CD4-positive, alpha-beta T cell treated with Interferon gamma for 1 hour (primary cell): ENCODE measurements at regions not wholly inside any gene's neighbourhood (a gene's known extent, or its start where the extent isn't known, plus 50 kb on each side); places are given as distances from the start of the nearest gene placed in this dataset.

Experiments
- DNase-seq: peaks from one replicate; pipeline ENCODE4 v3.0.0-alpha.2; 2020

DNA sequence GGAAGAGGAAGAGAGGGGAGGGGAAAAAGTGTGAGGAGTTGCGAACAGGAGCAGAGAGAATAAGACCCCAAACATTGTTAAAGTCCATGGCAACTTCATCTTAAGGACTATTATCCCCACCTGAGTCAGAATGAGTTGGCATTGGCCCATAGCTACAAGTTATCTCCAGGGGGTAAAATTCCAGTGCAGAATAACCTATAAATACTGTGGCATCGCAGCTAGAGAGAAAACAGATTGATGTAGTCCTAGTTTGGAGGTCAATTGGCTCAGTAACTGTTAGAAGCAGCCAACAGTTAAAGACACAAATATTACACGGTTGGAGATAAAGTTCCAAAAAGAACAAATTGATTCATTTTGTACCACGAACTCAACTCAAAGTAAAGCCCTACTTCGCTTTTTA, 313.9 kb upstream of the CCDC54 start:
- no peak for DNase-seq

DNA sequence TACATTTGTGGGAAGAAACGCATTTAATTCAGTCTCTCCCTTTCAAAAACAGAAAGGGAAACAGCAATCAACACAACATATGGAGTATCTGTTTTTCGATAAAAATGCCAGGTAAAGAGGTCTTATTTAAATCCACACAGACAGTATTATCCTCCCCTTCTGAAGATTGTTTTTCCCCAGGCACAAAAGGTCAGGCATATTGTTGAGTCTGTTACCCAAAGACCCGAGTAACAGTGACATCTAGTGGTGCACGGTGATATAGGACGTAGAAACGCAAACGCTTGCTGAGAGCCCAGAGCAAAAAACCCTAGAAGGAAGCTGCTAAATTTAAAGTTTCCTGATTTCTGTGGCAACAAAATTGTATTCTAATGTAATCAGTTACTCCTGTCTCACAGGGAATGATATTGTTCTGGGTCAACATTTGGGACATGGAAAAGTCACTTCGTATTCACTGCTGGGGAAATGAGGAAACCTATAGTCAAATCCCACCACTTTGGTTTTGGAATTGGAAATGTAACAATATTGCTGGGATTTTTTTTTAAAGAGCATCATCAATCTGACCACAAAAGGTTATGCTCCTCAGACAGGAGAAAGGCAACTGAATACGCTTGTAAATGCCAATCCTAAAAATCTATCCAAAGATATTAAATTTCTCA, 312.7 kb upstream of the CCDC54 start:
- no peak for DNase-seq

DNA sequence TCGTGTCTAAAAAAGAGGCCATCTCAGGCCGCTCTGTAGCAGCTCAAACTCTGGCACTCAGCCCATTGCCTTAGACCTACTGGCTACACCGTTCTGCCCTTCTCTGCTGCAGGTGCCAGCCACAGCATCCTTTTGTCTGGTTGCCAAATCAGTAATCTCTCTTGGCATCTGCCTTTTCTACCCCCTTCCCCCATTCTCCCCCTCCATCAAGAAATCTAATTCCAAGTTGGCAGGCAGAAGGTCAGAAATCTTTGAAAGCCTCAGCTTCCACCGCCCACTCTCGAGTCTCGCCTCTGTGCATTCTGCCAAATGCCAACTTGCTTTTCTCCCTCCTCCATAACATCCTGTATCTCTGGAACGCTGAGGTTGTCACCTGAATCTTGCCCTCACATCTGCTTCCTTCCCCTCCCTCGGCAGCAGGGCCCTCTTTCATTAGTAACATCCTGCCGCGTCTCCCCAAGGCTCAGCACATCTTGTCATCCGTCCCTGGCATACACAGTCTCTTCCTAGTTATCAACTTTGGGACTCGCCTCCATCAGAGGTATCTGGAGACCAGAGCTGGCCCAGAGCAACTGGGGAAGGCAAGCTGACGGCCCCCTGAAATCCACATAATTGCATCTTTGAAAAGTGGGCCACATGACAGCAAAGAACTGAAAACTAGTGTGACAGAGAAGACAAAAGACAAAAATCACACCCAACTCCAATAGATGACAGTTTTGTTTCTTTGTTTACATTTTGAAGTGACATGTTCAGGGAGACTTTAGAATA, 312.0 kb upstream of the CCDC54 start:
- DNase-seq = no peak

DNA sequence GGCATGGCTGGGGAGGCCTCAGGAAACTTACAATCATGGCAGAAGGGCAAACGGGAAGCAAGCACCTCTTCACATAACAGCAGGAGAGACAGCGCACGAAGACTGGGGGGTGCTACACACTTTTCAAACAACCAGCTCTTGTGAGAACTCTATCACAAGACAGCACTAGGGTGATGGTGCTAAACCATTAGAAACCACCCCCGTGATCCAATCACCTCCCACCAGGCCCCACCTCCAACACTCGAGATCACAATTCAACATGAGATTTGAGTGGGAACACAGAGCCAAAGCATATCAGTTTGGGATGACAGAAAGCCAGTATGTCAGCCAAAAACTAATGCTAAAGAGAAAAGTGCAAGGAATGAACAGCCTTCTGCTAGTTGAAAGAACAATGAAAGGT, 309.8 kb upstream of the CCDC54 start:
- DNase-seq = no peak

DNA sequence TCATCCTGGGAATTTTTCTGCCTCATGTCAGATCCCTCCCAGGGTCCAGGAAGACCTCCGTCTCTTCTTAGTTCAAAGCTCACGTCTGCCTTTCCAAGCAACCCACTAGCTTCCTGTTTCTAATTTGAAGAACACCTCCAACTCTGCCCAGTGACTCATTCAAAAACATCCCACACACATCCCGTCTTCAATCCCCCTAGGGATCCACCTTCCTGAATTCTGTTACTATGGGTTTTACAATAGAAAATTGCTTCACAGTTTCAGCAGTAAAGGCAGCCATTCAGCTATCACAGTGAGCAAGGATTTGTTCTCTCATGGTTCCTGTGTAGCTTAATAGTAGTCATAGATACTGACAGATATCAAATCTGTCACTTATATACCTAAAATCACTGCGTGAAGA, 308.3 kb upstream of the CCDC54 start:
- no peak for DNase-seq

DNA sequence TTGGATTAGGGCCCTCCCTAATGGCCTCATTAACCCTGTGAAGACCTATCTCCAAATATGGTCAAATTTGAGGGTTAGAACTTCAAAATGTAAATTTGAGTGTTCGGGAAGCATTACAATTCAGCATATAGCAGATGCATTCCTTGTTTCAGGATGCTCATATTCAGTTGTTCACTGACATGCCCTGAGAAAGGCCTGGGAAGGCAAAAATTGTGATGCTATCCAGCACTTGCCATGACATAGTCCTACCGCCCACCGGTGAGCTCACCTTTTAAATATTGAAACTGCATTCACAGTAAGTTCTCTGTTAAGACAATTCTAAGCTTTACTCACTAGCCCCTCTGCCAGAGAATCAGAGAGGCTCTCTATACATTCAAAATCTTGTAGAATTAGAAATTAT, 300.3 kb upstream of the CCDC54 start:
- no peak for DNase-seq

DNA sequence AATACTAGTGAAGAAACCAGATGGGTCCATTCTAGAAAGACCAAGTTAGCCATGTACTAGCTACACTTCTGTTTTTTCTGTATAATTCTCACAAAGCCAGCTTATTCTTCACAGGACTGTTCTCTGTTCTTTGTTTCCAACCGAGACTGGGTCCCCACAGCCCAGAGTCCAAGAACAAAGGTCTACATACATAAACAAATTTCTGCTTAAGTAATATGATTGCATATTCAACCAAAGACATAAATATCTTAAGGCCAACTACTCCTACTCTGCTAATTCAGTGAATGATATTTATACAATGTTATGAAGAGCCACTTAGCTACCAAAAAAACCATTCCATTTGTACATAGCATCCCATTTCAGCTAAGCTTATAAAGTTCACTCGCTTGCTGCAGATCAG, 299.8 kb upstream of the CCDC54 start:
- DNase-seq = no peak

DNA sequence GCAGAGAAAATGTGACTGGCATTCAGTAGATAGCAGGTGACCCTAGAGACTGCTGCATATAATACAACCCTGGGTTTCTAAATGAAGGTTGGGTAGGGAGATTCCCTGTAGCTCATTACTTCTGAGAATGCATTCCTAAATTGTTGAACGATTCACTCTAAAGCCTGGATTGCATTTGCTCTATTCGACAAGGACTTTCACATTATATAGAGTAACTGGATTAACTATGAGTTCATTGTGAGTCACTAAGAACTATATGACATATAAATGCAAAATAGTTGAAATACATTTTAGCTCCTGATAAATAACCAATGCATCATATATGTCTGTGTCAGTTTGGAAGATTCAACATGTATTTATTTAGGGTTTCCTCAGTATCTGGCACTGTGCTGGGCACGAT, 294.7 kb upstream of the CCDC54 start:
- no peak for DNase-seq

DNA sequence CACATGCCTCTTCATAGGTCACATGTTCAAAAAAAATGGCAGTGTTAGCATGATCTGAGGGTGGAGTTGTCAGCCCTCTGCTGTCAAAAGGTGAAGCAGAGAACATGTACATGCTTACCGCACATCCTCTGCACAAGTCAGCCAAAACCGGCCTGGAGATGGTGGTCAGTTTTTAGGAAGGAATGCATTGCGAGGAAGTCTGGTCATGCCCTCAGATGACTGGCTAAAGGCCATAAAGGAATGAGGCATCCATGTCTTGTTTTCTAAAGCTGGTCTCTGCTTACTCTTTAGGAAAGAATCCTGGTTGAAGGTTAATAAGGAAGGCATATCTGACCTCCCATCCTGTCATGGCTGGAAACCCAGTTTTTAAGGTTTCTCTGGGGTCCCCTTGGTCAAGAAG, 292.0 kb upstream of the CCDC54 start:
- no peak for DNase-seq

DNA sequence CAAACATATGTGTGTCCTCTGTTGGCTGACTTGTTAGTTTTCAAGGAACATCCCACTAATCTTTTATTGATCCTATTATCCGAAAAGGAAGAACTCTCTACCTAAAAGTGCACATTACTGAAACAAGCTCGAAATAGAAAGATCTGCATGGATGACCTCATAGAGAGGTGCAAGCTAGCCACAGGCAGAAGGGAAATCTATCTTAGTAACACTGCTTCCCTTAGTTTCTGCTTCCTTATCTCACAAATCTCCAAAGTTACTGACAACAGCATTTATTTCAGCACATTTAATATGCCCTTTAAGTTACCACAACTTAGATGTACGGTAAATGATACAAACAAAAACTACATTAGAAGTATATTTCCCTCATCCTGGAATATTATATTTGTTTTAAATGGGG, 285.1 kb upstream of the CCDC54 start:
- DNase-seq = no peak

DNA sequence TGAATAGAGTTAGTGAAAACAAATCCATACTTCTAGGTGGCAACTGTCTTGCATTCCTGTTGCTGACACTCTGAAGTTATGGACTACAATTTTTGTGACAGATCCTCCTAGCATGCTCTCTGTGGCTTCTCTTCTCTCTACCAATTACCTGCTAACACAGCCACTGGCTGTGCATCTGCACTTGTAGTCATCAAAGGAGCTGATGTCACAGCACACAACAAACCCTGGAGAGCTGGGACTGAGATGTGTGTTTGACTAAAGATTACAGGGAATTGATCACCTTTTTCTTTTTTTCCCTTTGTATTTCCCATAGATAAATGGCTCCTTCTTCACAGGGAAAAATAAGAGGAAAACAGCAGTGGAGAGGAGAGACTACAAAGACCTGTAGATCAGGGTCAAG, 278.4 kb upstream of the CCDC54 start:
- DNase-seq = no peak

DNA sequence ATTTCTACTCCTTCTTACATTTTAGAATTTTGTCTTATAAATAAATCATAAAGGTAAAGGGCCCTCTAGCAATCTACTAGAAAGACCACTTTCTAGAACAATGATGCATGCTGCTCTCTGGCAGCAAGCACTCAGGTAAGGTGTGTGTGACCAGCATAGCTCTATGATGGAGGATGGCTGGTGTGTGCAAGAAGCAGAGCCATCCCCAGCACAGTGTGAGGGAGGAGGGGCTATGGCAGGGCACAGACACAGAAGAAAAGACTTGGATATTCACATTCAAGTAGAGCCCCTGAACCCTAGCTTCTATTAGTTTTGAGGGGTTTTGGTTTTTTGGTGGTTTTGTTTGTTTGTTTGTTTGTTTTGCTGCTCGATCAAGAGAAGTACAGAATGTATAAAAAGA, 277.1 kb upstream of the CCDC54 start:
- no peak for DNase-seq

DNA sequence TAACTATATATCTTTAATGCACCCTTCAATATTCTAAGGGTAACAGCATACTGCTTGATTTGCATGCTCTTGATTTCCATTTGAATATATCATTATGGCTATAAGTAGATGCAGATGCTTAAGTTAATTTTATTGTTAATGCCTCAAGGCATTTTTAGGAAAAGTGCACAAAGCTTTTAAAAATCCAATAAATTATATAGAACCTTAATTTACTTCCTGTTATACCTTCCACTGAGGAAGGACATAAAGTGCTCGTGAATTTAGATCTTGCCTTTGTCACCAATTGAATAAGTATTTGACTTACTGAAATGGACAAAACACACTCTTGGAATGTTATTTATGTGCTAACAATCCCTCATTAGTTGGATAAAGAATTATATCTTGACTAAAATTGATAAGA, 276.7 kb upstream of the CCDC54 start:
- DNase-seq = no peak

DNA sequence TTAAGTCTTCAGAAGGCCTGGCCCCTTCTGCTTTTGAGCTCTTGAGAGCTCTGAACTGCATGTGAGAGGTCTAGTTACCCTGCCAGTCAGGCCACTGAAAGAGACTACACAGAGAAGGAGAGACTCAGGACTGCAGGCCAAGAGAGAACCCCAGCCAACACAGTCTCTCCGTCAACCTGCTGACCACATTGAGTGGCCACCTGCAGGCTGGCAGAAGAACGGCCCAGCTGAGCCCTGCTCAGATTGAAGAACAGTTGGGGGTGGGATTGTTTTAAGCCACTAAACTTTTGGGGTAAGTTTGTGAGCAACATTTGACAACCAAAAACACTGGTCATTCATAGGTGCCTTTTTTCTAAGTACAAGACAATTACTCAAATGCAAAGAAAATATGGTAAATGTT, 273.5 kb upstream of the CCDC54 start:
- DNase-seq = no peak

DNA sequence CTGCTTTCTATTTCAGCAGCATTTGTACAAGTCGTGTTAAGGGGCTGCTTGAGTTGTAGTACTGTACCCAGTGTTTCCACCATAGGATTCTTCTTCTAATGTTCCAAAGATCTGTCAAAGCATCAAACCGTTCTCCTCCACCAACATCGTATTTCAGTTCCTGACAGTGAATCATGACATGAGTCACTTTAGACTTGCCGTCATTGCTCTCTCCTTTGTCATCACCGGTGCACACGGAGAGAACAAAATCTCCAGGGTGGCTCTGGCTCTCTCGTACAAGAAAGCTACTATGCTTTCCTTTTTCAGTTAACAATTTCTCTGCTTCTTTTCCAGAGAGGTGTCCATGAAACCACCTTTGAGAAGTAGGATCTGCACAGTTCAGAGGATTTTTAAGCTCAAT, 270.9 kb upstream of the CCDC54 start:
- no peak for DNase-seq

DNA sequence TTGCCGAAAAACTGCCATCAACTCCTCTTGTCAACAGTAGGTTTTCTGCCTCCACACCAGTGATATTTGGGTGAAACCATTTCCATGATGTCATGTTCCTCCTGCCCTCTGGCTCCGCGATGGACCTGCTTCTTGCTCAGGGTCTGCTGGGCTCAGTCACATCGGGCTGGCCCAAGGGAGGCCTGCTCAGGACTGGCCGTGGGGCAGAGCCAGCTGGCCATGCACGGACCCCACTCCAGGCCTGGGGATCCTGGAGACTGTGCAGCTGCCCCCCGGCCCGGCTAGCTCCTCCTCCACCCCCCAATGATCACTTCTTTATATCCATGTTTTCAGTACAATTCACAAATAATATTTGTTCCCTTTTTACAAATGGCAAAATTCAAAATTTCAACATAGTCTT, 270.3 kb upstream of the CCDC54 start:
- DNase-seq = no peak

DNA sequence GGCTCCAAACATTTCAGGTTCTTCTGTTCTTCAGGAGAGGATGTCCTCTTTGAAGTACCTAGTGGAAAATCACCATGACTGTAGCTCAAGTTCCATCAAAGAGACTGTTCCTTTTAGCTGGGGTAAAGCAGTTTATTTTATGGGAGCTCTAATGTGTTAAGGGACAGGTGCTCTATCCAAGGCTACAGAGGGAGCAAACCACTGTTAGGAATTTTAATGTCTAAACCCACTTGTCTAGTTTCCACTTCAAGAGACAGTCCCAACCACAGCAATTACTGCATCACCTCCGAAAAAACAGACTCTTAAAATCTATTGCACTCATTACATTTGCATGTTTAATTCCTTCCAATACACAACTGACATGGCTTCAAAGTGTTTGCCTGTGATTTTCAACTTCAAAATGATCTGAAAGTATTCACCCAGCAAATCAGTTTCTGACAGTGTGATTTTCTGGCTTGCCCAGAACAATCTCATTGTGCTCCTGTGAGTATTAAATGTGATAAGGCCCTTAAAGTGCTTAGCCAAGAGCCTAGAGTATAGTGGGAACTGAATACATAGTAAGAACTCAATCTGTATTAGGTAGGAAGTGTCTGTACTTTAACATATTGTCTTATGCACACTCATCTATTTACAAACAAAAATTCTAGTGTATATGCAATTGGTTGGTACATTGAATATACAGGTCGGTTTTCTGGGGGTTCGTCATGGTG, 266.5 kb upstream of the CCDC54 start:
- DNase-seq = no peak

DNA sequence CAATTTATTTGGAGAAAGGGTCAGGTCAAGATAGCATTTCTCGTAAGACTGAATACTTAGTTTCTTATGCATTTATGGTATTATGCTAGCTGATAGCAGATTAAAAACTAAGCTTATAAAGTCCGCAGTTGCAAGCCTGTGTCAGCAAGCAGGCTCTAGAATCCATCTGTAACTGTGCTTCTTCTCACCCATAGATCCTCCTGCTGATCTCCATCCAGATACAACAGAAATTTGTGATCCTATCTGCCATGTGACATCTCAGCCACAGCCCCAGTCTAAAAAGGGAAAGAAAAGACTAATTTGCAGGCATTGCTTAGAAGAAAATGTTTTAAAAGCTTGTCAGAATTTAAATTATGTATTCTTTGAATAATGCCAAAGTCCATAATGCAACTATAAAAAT, 265.4 kb upstream of the CCDC54 start:
- DNase-seq = no peak

DNA sequence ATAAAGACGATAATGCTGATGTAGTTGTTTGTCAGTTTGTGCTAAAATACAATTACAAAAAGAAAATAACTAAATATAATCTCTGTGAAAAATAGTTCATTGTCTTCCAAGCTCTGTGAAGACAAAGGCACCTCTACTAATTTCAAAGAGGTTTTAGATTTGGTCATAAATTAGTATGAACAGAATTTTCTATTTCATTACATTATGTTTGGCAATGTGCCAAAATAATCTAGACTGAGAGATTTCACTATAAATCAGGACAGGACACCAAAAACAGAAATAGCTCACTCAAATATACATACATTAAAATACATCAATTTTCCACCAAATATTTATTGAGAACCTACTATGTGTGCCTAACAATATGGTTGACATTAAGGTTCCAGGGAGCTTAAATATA, 264.9 kb upstream of the CCDC54 start:
- DNase-seq = no peak

DNA sequence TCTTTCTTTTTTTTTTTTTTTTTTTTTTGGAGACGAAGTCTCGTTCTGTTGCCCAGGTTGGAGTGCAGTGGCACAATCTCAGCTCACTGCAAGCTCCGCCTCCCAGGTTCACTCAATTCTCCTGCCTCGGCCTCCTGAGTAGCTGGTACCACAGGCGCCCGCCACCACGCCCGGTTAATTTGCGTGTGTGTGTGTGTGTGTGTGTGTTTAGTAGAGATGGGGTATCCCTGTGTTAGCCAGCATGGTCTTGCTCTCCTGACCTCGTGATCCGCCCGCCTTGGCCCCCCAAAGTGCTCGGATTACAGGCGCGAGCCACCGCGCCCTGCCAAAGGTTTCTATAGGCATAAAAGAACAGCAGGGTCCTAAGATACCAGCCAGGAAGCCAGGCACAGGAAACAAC, 261.0 kb upstream of the CCDC54 start:
- no peak for DNase-seq

DNA sequence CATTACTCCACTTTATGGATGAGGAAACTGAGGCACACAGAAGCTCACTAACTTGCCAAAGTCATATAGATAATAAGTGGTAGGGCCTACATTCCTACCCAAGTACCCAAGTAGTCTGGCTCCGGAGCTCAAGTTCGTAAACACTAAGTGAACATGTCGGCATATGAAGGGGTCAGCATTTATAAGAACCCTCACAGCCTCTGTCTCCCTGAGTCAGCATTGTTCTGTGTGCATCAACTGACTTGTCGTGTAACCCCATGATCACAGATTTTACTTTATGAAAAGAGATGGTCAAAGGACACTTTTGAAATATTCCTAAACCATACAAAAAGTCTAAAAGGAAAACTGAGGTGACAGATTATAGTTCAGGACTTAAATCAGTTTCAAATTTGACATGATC, 260.1 kb upstream of the CCDC54 start:
- DNase-seq = no peak

DNA sequence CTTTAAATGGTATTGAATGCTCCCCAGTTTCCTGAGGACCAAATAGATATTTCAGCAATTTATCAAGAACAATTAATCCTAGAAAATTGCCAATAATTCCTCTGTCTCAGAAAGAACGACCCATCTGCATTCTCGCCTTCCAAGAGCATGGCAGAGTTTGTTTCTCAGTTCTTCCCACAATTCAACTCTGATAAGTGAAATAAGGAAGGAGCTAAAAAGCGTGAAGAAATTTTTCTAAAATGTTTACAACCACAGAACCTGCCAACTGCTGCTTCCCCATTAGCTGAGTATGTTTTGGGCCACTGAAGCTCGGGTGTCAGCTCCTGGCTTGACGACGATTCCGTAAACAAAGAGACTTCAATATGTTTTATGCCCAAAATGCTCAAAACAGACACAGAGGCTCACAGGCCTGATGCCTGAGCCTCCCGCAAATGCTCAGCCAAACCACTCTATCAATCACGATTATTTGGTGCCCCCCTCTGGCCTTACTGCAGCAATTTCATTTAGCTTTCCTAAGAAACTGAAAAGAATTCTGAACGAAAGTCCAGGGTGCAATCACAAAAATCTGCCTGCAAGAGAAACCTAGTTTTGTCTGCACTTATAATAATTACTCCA, 259.2 kb upstream of the CCDC54 start:
- DNase-seq = no peak

DNA sequence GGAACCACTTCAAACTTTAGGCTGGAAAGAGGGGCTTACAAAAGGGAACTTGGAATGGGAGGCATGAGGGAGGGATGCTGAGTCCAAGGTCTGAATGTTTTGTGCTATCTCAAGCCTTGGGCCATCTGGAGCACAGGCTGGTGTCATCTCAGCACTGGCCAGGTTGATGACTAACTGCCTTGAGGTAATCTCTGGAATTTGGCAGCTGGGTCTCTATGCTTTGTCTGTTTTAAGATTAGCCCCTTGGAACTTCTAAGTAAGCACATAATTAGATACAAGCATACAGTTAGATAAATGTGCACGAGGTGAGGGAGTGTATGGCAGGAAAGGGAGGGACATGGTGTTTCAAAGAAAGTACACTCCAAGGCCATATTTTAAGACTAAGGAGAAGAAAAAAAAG, 252.4 kb upstream of the CCDC54 start:
- DNase-seq = no peak

DNA sequence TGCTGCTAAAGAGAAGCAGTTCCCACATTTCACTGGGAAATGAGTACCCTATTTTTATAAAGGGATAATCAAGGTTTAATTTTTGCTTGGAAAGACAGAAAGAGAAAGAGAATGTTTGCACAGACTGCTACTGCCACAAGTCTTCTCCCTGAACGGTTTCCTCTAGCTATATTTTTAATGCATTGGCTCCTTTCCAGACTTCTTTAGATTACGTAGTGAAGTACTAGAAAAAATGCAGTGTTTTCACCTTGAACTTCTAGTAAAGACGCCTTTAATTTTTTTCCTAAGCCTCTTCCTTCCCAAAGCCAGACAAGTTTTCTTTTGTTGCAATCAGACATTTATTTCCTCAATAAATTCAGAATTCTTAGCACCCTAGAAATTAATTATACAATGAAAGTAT, 248.3 kb upstream of the CCDC54 start:
- DNase-seq = no peak
